Left lobe of liver (tissue), 2 donors: ENCODE measurements at regions not wholly inside any gene's neighbourhood (a gene's known extent, or its start where the extent isn't known, plus 50 kb on each side); places are given as distances from the start of the nearest gene placed in this dataset.

Source experiments
- ATAC-seq: fragments of 200-7000 bp; cut with Tn5 transposase; one replicate; pipeline ENCODE4 v1.9.1; 2020; ENCODE audit warnings: mild to moderate bottlenecking, moderate library complexity
- DNase-seq: peaks from one replicate; pipeline ENCODE4 v3.0.0-alpha.2; 2020; ENCODE audit warnings: low spot score
- donor health status: DM: no; HTN: no; CAD: no; lungs with moderate emphysema.
- donor health status: DM: no; HTN: yes; CAD: no.

DNA sequence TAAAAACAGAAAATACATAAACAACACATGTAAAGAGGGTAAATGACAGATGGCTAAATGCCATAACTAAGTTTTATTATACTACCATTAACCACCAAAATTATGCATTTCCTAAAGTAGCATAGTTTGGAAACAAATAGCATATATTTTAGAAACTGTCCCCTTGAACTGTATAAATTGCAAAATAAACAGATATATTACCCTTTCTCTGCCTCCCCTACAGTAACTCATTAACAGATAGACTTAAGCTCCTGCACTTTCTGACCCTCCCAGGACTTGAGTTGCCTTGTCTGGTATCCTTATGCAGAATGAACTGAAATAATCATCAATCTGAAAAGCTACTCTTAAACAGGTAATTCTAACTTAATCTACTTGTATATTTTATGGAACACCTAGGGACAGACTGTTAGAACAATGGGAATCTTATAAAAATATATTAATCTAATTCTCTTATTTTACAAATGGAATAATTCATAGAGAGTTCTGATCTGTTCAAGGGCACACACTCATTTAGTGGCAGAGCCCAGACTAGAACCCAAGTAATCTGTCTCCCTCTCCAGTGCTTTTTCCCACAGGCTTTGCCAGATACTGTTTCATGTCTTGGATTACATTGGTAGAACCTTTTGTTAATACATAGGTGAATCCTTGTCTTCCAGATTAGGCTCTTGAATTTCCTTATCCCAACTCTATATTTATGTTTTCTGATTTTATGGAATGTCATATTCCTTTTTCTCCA lies 50.6 kb upstream of the LOC128125822 start:
- peak; percentile 20 for ATAC-seq
- no peak for DNase-seq
